ENCODE measurements at regions not wholly inside any gene's neighbourhood (a gene's known extent, or its start where the extent isn't known, plus 50 kb on each side); places are given as distances from the start of the nearest gene placed in this dataset.
A peak's percentile ranks its signal among the peaks of the same experiment; 100 is the strongest.

- no peak for TF ChIP-seq SNAPC4 (CRISPR knock-in tag; IDR thresholded peaks at IDR 0.05)
- TF ChIP-seq LRRFIP1 (CRISPR knock-in tag; conservative IDR thresholded peaks at IDR 0.05) = no peak
- TF ChIP-seq ZNF674 (CRISPR knock-in tag; IDR thresholded peaks at IDR 0.05; ENCODE audit: low read depth) = no peak
- peak; percentile 68; the same call in 1 of the 2 replicates for TF ChIP-seq BCL6 (CRISPR knock-in tag; IDR thresholded peaks at IDR 0.05)
- TF ChIP-seq U2AF1 (optimal IDR thresholded peaks at IDR 0.05; ENCODE audit: low read depth, low read length) = peak; percentile 2
- TF ChIP-seq ZNF484 (CRISPR knock-in tag; IDR thresholded peaks at IDR 0.05; ENCODE audit: borderline replicate concordance, low read depth) = 0 out of 2 replicates have a peak, but pooled peaks have one; percentile 54
- TF ChIP-seq FOXK1 (CRISPR knock-in tag; IDR thresholded peaks at IDR 0.05; ENCODE audit: borderline replicate concordance, low read depth) = 0 out of 2 replicates have a peak, but pooled peaks have one; percentile 42
- TF ChIP-seq ZNF616 (CRISPR knock-in tag; IDR thresholded peaks at IDR 0.05; ENCODE audit: low read depth) = peak; percentile 20; the same call in 1 of the 2 replicates
- no peak for TF ChIP-seq ZNF746 (CRISPR knock-in tag; IDR thresholded peaks at IDR 0.05)
- peak; percentile 45 for TF ChIP-seq FOSL2 (CRISPR knock-in tag; IDR thresholded peaks at IDR 0.05)
- TF ChIP-seq ZNF597 (CRISPR knock-in tag; IDR thresholded peaks at IDR 0.05) = no peak
- TF ChIP-seq MXD3 (CRISPR knock-in tag; IDR thresholded peaks at IDR 0.05) = peak; percentile 78
- TF ChIP-seq ZBTB49 (CRISPR knock-in tag; IDR thresholded peaks at IDR 0.05; ENCODE audit: borderline replicate concordance) = no peak
- TF ChIP-seq KLF15 (CRISPR knock-in tag; IDR thresholded peaks at IDR 0.05; ENCODE audit: borderline replicate concordance) = no peak; the same call in 1 of the 2 replicates
- no peak for TF ChIP-seq SMAD3 (CRISPR knock-in tag; IDR thresholded peaks at IDR 0.05)
- TF ChIP-seq TAF15 (IDR thresholded peaks at IDR 0.05; ENCODE audit: low read depth, low read length, poor library complexity, severe bottlenecking) = no peak
Measured at GRCh38 chr17:77374170-77374936, 233.6 kb downstream of the SEC14L1 start (continued).

Measured in HepG2 (cell line).